Neural progenitor cell (in vitro differentiated cells): ENCODE measurements at regions not wholly inside any gene's neighbourhood (a gene's known extent, or its start where the extent isn't known, plus 50 kb on each side); places are given as distances from the start of the nearest gene placed in this dataset.

Experiments
- EZH2 ChIP-seq: fragments of 200-600 bp; sonication (generic); IDR thresholded peaks from 2 replicates; pipeline ENCODE4 v1.6.1; 2017; ENCODE audit warnings: antibody characterized with exemption, mild to moderate bottlenecking, moderate library complexity
- EZH2phosphoT487 ChIP-seq: fragments of 200-600 bp; sonication (generic); IDR thresholded peaks from 2 replicates; pipeline ENCODE4 v1.6.1; 2017; ENCODE audit warnings: antibody characterized with exemption
- TF ChIP-seq, protein P1 (sequence below): fragments of 200-600 bp; sonication (generic); IDR thresholded peaks from 2 replicates; pipeline ENCODE4 v1.5.1; 2017; ENCODE audit warnings: antibody characterized with exemption, mild to moderate bottlenecking

DNA sequence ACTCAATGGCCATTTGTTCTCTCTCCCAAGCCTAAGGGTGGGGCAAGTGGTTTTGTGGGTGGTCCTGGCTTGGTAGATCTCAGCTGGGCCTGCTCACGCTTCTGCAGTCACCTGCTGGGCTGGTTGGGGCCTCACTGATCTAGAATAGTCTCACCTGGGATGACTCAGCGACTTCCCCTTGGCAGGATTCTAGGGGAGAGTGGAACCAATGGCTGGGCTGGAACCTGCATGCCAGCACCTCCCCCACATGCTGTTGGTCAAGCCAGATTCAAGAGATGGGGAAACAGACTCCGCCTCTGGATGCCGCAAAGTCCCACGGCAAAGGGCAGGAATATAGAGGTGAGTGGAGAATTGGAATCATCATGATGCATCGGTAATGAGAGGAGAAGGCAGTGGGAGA, 292.9 kb upstream of the NPVF start:
- TF ChIP-seq, protein P1, sequence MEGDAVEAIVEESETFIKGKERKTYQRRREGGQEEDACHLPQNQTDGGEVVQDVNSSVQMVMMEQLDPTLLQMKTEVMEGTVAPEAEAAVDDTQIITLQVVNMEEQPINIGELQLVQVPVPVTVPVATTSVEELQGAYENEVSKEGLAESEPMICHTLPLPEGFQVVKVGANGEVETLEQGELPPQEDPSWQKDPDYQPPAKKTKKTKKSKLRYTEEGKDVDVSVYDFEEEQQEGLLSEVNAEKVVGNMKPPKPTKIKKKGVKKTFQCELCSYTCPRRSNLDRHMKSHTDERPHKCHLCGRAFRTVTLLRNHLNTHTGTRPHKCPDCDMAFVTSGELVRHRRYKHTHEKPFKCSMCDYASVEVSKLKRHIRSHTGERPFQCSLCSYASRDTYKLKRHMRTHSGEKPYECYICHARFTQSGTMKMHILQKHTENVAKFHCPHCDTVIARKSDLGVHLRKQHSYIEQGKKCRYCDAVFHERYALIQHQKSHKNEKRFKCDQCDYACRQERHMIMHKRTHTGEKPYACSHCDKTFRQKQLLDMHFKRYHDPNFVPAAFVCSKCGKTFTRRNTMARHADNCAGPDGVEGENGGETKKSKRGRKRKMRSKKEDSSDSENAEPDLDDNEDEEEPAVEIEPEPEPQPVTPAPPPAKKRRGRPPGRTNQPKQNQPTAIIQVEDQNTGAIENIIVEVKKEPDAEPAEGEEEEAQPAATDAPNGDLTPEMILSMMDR = no peak
- no peak for TF ChIP-seq EZH2
- no peak for TF ChIP-seq EZH2phosphoT487
